Lung (tissue), 11 donors: ENCODE measurements at regions not wholly inside any gene's neighbourhood (a gene's known extent, or its start where the extent isn't known, plus 50 kb on each side); places are given as distances from the start of the nearest gene placed in this dataset.

Experiments
- ATAC-seq: fragments of 200-7000 bp; cut with Tn5 transposase; one replicate; pipeline ENCODE4 v1.9.1; 2020; ENCODE audit warnings: moderate number of reproducible peaks; ENCODE audit not compliant: insufficient read depth, low FRiP score
- DNase-seq, 3 donors: peaks; one replicate each; pipeline ENCODE4 v3.0.0-alpha.2; 2013 to 2017
- H3K27ac ChIP-seq, 2 donors: one replicate each; pipeline ENCODE4 v1.5.1; 2013; ENCODE audit warnings: mild to moderate bottlenecking in 2 of 2, moderate library complexity in 2 of 2, control low read depth in 1 of 2, inconsistent platforms in 1 of 2, low read depth in 1 of 2, low read length in 1 of 2
- H3K27me3 ChIP-seq, 3 donors: one replicate each; pipeline ENCODE4 v1.5.1; 2013; ENCODE audit warnings: low read length in 2 of 3; ENCODE audit not compliant: control insufficient read depth in 3 of 3, insufficient read depth in 3 of 3
- H3K36me3 ChIP-seq, 4 donors: one replicate each; pipeline ENCODE4 v1.5.1; 2013; ENCODE audit warnings: low read length in 4 of 4, mild to moderate bottlenecking in 1 of 4, moderate library complexity in 1 of 4; ENCODE audit not compliant: control insufficient read depth in 4 of 4, insufficient read depth in 4 of 4
- H3K4me1 ChIP-seq, 5 donors: one replicate each; pipeline ENCODE4 v1.5.1; 2013; ENCODE audit warnings: low read length in 5 of 5, mild to moderate bottlenecking in 2 of 5, moderate library complexity in 1 of 5; ENCODE audit not compliant: control insufficient read depth in 5 of 5, insufficient read depth in 5 of 5
- H3K4me3 ChIP-seq: one replicate; pipeline ENCODE4 v1.5.1; 2013; ENCODE audit warnings: mild to moderate bottlenecking, control low read depth, moderate library complexity
- H3K9ac ChIP-seq, 2 donors: one replicate each; pipeline ENCODE4 v1.5.1; 2013; ENCODE audit warnings: low read length in 2 of 2, control low read depth in 1 of 2; ENCODE audit not compliant: insufficient read depth in 1 of 2
- H3K9me3 ChIP-seq, 4 donors: one replicate each; pipeline ENCODE4 v1.5.1; 2013; ENCODE audit warnings: low read length in 3 of 4, mild to moderate bottlenecking in 1 of 4, moderate library complexity in 1 of 4; ENCODE audit not compliant: control insufficient read depth in 4 of 4, insufficient read depth in 3 of 4
- WGBS, 2 donors: extraction: QIAGEN DNeasy Blood & Tissue Kit; methylation state at CpG; one replicate each; pipeline ENCODE4 v1.1.7; 2013; 5-methylcytosine and 5-hydroxymethylcytosine counted together
- TF ChIP-seq, protein P1 (sequence below): IDR thresholded peaks from 2 replicates; pipeline ENCODE4 v1.5.1; 2012; ENCODE audit warnings: mild to moderate bottlenecking; ENCODE audit errors: control extremely low read depth, extremely low read depth
- donor health status: control.
- donor health status: control.
- donor health status: Bipolar disorder and iron deficiency.
- donor health status: healthy.
- donor health status: DM: yes; HTN: yes; CAD: no.

GRCh38 chr14:51396222-51396815 is 156.3 kb downstream of the TMX1 start:
- no peaks in the 10 kb centered on the region for H3K36me3 ChIP-seq
- H3K4me1 ChIP-seq = peaks cover 9 to 36% (median 13%) of the 10 kb centered on the region in 5 donors
- H3K27ac ChIP-seq = peak overlapping the region; percentile 70 to 81
- no peaks in the 10 kb centered on the region for H3K27me3 ChIP-seq
- H3K9ac ChIP-seq = no peak overlapping the region
- DNase-seq = peak; percentile 27 to 36 (median 33)
- no peaks in the 10 kb centered on the region for H3K9me3 ChIP-seq
- WGBS, 2 donors = 68 to 75% methylated on average over 11 of the region's 11 CpGs
- no peak overlapping the region for H3K4me3 ChIP-seq
- TF ChIP-seq, protein P1, sequence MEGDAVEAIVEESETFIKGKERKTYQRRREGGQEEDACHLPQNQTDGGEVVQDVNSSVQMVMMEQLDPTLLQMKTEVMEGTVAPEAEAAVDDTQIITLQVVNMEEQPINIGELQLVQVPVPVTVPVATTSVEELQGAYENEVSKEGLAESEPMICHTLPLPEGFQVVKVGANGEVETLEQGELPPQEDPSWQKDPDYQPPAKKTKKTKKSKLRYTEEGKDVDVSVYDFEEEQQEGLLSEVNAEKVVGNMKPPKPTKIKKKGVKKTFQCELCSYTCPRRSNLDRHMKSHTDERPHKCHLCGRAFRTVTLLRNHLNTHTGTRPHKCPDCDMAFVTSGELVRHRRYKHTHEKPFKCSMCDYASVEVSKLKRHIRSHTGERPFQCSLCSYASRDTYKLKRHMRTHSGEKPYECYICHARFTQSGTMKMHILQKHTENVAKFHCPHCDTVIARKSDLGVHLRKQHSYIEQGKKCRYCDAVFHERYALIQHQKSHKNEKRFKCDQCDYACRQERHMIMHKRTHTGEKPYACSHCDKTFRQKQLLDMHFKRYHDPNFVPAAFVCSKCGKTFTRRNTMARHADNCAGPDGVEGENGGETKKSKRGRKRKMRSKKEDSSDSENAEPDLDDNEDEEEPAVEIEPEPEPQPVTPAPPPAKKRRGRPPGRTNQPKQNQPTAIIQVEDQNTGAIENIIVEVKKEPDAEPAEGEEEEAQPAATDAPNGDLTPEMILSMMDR = no peak
- no peak for ATAC-seq

DNA sequence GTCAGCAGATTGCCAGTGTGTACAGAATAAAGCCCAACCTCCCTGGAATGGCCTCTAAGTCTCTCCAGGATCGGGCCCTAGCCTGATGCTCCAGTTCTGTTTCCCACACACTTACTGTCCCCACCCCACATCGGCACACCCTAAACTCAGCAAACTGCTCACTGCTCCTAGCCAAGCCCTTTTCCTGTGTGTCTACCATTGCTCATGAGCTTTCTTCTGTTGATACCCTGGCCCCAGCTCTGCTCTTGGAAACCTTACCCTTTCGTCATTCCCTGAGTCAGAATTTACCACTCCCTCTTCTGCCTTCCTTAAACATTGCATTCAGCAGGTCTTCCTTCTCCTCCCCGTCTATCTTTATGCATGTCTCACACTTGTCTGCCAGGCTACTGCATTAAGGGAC is 158.9 kb downstream of the TMX1 start:
- H3K27me3 ChIP-seq = no peaks in the 10 kb centered on the region
- H3K27ac ChIP-seq = no peak overlapping the region

GRCh38 chr14:51400139-51400538 is 160.1 kb downstream of the TMX1 start:
- DNase-seq = no peak
- no peaks in the 10 kb centered on the region for H3K9me3 ChIP-seq
- H3K27ac ChIP-seq = no peak overlapping the region
- no peak overlapping the region for H3K9ac ChIP-seq
- ATAC-seq = no peak
- H3K27me3 ChIP-seq = no peaks in the 10 kb centered on the region
- WGBS, 2 donors = 80 to 82% methylated on average over 2 of the region's 2 CpGs
- TF ChIP-seq, protein P1 = no peak
- no peaks in the 10 kb centered on the region for H3K36me3 ChIP-seq
- peaks cover 5 to 16% (median 7%) of the 10 kb centered on the region in 5 donors for H3K4me1 ChIP-seq
- no peak overlapping the region for H3K4me3 ChIP-seq

More for the DNA sequence above, 158.9 kb downstream of the TMX1 start:
- Histone ChIP-seq H3K4me3 (no peak overlapping the region), H3K4me1 (peaks cover 9 to 29% (median 13%) of the 10 kb centered on the region in 5 donors), H3K9ac (no peak overlapping the region), H3K36me3 (no peaks in the 10 kb centered on the region), H3K9me3 (no peaks in the 10 kb centered on the region)
- DNase-seq = no peak
- WGBS, 2 donors = 80 to 91% methylated on average over 4 of the region's 4 CpGs
- TF ChIP-seq, protein P1 = no peak
- ATAC-seq = no peak

GRCh38 chr14:51401272-51401671 is 161.2 kb downstream of the TMX1 start:
- 75 to 82% methylated on average over 2 of the region's 2 CpGs for WGBS, 2 donors
- TF ChIP-seq, protein P1 = no peak
- H3K36me3 ChIP-seq = no peaks in the 10 kb centered on the region
- no peak overlapping the region for H3K27ac ChIP-seq
- DNase-seq (no peak), ATAC-seq (no peak)
- H3K4me3 ChIP-seq = no peak overlapping the region
- H3K27me3 ChIP-seq = no peaks in the 10 kb centered on the region
- no peaks in the 10 kb centered on the region for H3K9me3 ChIP-seq
- H3K4me1 ChIP-seq = peaks cover 0 to 5% (median 3%) of the 10 kb centered on the region in 5 donors
- no peak overlapping the region for H3K9ac ChIP-seq
